Keratinocyte (primary cell): ENCODE measurements at regions not wholly inside any gene's neighbourhood (a gene's known extent, or its start where the extent isn't known, plus 50 kb on each side); places are given as distances from the start of the nearest gene placed in this dataset.

Experiments
- DNase-seq: peaks from one replicate; pipeline ENCODE4 v3.0.0-alpha.2; 2011; ENCODE audit warnings: low read depth, missing footprints, low spot score
- FAIRE-seq: peaks from 2 replicates; lab custom pipeline; 2011; peaks lifted over from hg19 to GRCh38; lab: Jason Lieb, UNC
- H2AFZ ChIP-seq: 2 replicates; pipeline ENCODE4 v1.6.0; 2012; ENCODE audit warnings: low read length, control low read depth, inconsistent platforms; ENCODE audit not compliant: control insufficient read depth
- H3K27ac ChIP-seq: 2 replicates; pipeline ENCODE4 v1.5.1; 2011; ENCODE audit warnings: low read length; ENCODE audit not compliant: control insufficient read depth, insufficient read depth
- H3K27me3 ChIP-seq: 3 replicates; pipeline ENCODE4 v1.6.0; 2011; ENCODE audit warnings: low read length; ENCODE audit not compliant: control insufficient read depth, insufficient read depth; ENCODE audit errors: extremely low read depth
- H3K36me3 ChIP-seq, 2 experiments: 2 replicates in 1 of 2; 3 replicates in 1 of 2; pipeline ENCODE4 v1.5.1; 2011; ENCODE audit warnings: low read length in 2 of 2, mild to moderate bottlenecking in 1 of 2; ENCODE audit not compliant: control insufficient read depth in 2 of 2, insufficient read depth in 2 of 2; ENCODE audit errors: extremely low read depth in 1 of 2
- H3K4me1 ChIP-seq: 3 replicates; pipeline ENCODE4 v1.5.1; 2011; ENCODE audit warnings: low read length; ENCODE audit not compliant: control insufficient read depth, insufficient read depth; ENCODE audit errors: extremely low read depth
- H3K4me2 ChIP-seq: 3 replicates; pipeline ENCODE4 v1.6.0; 2011; ENCODE audit warnings: low read depth, low read length; ENCODE audit not compliant: control insufficient read depth, insufficient read depth; ENCODE audit errors: extremely low read depth
- H3K4me3 ChIP-seq, 3 experiments: fragments of 200-600 bp in 1 of 3; sonication (generic) in 1 of 3; 2 replicates in 2 of 3; 3 replicates in 1 of 3; pipeline ENCODE4 v1.5.1; 2011 to 2016; ENCODE audit warnings: low read length in 3 of 3, mild to moderate bottlenecking in 3 of 3, control low read depth in 2 of 3, inconsistent platforms in 1 of 3, low read depth in 1 of 3, mixed read lengths in 1 of 3, mixed run types in 1 of 3, moderate library complexity in 1 of 3; ENCODE audit not compliant: control insufficient read depth in 2 of 3, insufficient read depth in 2 of 3; ENCODE audit errors: extremely low read depth in 1 of 3
- H3K79me2 ChIP-seq: 2 replicates; pipeline ENCODE4 v1.6.0; 2012; ENCODE audit warnings: low read length; ENCODE audit not compliant: control insufficient read depth, insufficient read depth
- H3K9ac ChIP-seq: 3 replicates; pipeline ENCODE4 v1.6.0; 2011; ENCODE audit warnings: low read length; ENCODE audit not compliant: control insufficient read depth, insufficient read depth; ENCODE audit errors: extremely low read depth
- H3K9me1 ChIP-seq: 3 replicates; pipeline ENCODE4 v1.6.0; 2011; ENCODE audit warnings: low read length; ENCODE audit not compliant: control insufficient read depth, insufficient read depth; ENCODE audit errors: extremely low read depth
- H3K9me3 ChIP-seq: 2 replicates; pipeline ENCODE4 v1.5.1; 2012; ENCODE audit warnings: low read depth, low read length; ENCODE audit not compliant: control insufficient read depth
- H4K20me1 ChIP-seq: 3 replicates; pipeline ENCODE4 v1.6.0; 2011; ENCODE audit warnings: low read length; ENCODE audit not compliant: control insufficient read depth, insufficient read depth; ENCODE audit errors: extremely low read depth
- CTCF ChIP-seq, 3 experiments: IDR thresholded peaks in 1 of 3; conservative IDR thresholded peaks in 1 of 3; optimal IDR thresholded peaks in 1 of 3; 2 replicates in 2 of 3; 3 replicates in 1 of 3; pipeline versions ENCODE3 to v1.5.1; 2011; ENCODE audit warnings: low read length in 3 of 3, mild to moderate bottlenecking in 3 of 3, moderate library complexity in 2 of 3, control low read depth in 1 of 3, inconsistent platforms in 1 of 3; ENCODE audit not compliant: insufficient read depth in 2 of 3; ENCODE audit errors: extremely low read depth in 1 of 3
- EZH2 ChIP-seq: IDR thresholded peaks from one replicate; pipeline ENCODE4 v1.6.1; 2012; ENCODE audit warnings: inconsistent platforms, mild to moderate bottlenecking, low read length, moderate library complexity
- dilution Hi-C: fragments of 300-500 bp; cut with MboI; formaldehyde crosslinking; loops from one replicate; pipeline ENCODE4 v1.7.0; 2020; ENCODE audit warnings: low sequenced_read_pairs; ENCODE audit not compliant: extremely low pct_ligation_motif_present

- DNase-seq: no peak
- Histone ChIP-seq H3K4me3 (no peak overlapping the region), H3K27ac (no peak overlapping the region), H4K20me1 (no peaks in the 10 kb centered on the region), H3K27me3 (peaks cover 18% of the 10 kb centered on the region), H3K9me1 (no peaks in the 10 kb centered on the region), H3K4me2 (no peak overlapping the region), H3K9me3 (no peaks in the 10 kb centered on the region), H3K9ac (no peak overlapping the region), H2AFZ (no peak overlapping the region), H3K4me1 (no peaks in the 10 kb centered on the region), H3K36me3 (no peaks in the 10 kb centered on the region), H3K79me2 (no peaks in the 10 kb centered on the region)
- TF ChIP-seq EZH2 (no peak), CTCF (optimal IDR thresholded peaks at IDR 0.05 in 1 of 3, IDR thresholded peaks at IDR 0.05 in 1 of 3, conservative IDR thresholded peaks at IDR 0.05 in 1 of 3; ENCODE audit: extremely low read depth in 1 of 3, insufficient read depth in 2 of 3, low read length in 3 of 3) (no peak)
- FAIRE-seq: no peak
- dilution Hi-C loops: no loop called here
These were observed 115.4 kb downstream of the METRNL start for GRCh38 chr17:83194761-83195329.

- Histone ChIP-seq H3K9me1 (no peaks in the 10 kb centered on the region), H3K9me3 (no peaks in the 10 kb centered on the region), H2AFZ (no peak overlapping the region), H3K27ac (no peak overlapping the region), H3K4me3 (no peak overlapping the region), H4K20me1 (no peaks in the 10 kb centered on the region), H3K4me2 (no peak overlapping the region), H3K36me3 (no peaks in the 10 kb centered on the region), H3K9ac (no peak overlapping the region), H3K27me3 (peaks cover 24% of the 10 kb centered on the region), H3K79me2 (no peaks in the 10 kb centered on the region), H3K4me1 (no peaks in the 10 kb centered on the region)
- TF ChIP-seq CTCF (optimal IDR thresholded peaks at IDR 0.05 in 1 of 3, IDR thresholded peaks at IDR 0.05 in 1 of 3, conservative IDR thresholded peaks at IDR 0.05 in 1 of 3; ENCODE audit: extremely low read depth in 1 of 3, insufficient read depth in 2 of 3, low read length in 3 of 3) (peak in 1 of 3 experiments; percentile 32), EZH2 (no peak)
- FAIRE-seq (no peak), DNase-seq (no peak)
- dilution Hi-C loops: no loop called here
These were observed 116.1 kb downstream of the METRNL start for GRCh38 chr17:83195330-83196023.
